Osteoblast (primary cell): ENCODE measurements at regions not wholly inside any gene's neighbourhood (a gene's known extent, or its start where the extent isn't known, plus 50 kb on each side); places are given as distances from the start of the nearest gene placed in this dataset.

Experiments
- DNase-seq: peaks from one replicate; pipeline ENCODE4 v3.0.0; 2011; ENCODE audit warnings: low spot score, mixed read lengths; ENCODE audit not compliant: insufficient read length; ENCODE audit errors: missing footprints
- H2AFZ ChIP-seq: 2 replicates; pipeline ENCODE4 v1.6.0; 2011; ENCODE audit warnings: mild to moderate bottlenecking, low read length
- H3K27ac ChIP-seq: 2 replicates; pipeline ENCODE4 v1.5.1; 2011; ENCODE audit warnings: mild to moderate bottlenecking, low read depth, low read length, moderate library complexity
- H3K27me3 ChIP-seq: 2 replicates; pipeline ENCODE4 v1.6.0; 2012; ENCODE audit warnings: mild to moderate bottlenecking, control low read depth, inconsistent platforms, low read length, moderate library complexity; ENCODE audit not compliant: insufficient read depth
- H3K36me3 ChIP-seq: 2 replicates; pipeline ENCODE4 v1.5.1; 2011; ENCODE audit warnings: mild to moderate bottlenecking, low read length, control low read depth, moderate library complexity; ENCODE audit not compliant: insufficient read depth
- H3K4me1 ChIP-seq: 2 replicates; pipeline ENCODE4 v1.5.1; 2011; ENCODE audit warnings: mild to moderate bottlenecking, low read length, control low read depth, moderate library complexity; ENCODE audit not compliant: insufficient read depth
- H3K4me2 ChIP-seq: 2 replicates; pipeline ENCODE4 v1.6.0; 2011; ENCODE audit warnings: mild to moderate bottlenecking, low read length; ENCODE audit not compliant: insufficient read depth
- H3K4me3 ChIP-seq: fragments of 200-600 bp; sonication (generic); 3 replicates; pipeline ENCODE4 v1.5.1; 2012; ENCODE audit warnings: mild to moderate bottlenecking, low read length, inconsistent platforms; ENCODE audit not compliant: insufficient read depth
- H3K79me2 ChIP-seq: 2 replicates; pipeline ENCODE4 v1.6.0; 2012; ENCODE audit warnings: mild to moderate bottlenecking, low read length, control low read depth, inconsistent platforms; ENCODE audit not compliant: insufficient read depth
- H3K9me3 ChIP-seq: 2 replicates; pipeline ENCODE4 v1.5.1; 2011; ENCODE audit warnings: low read depth, low read length, control low read depth
- H4K20me1 ChIP-seq: 2 replicates; pipeline ENCODE4 v1.6.0; 2012; ENCODE audit warnings: mild to moderate bottlenecking, low read length, control low read depth; ENCODE audit not compliant: insufficient read depth
- TF ChIP-seq, protein P1 (sequence below): IDR thresholded peaks from 2 replicates; pipeline ENCODE4 v1.5.1; 2011; ENCODE audit warnings: mild to moderate bottlenecking, low read depth, low read length, moderate library complexity; ENCODE audit errors: extremely low read depth

DNA sequence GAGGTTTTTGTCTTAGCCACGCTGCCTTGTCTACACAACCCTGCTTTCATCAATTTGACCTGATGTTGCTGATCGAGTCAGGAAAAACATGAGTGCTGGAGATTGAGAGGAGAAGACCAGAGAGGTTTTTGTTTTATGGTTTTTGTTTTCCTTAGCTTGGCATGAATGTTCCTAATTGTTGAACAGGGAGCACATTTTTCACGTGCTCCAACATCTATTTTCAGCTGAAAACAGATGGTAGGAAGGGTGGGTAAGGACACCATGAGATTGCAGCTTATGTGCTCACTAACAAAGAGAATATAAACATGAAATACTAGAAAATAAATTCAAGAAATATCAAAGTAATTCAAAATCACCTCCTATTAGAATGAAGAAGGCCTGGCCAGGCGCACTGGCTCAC lies 79.9 kb upstream of the LMCD1 start:
- no peaks in the 10 kb centered on the region for H3K79me2 ChIP-seq
- no peak overlapping the region for H3K4me3 ChIP-seq
- no peak overlapping the region for H3K27ac ChIP-seq
- no peaks in the 10 kb centered on the region for H3K36me3 ChIP-seq
- DNase-seq, result no peak
- no peak overlapping the region for H3K4me2 ChIP-seq
- H2AFZ ChIP-seq, result no peak overlapping the region
- H3K4me1 ChIP-seq, result peaks cover 10% of the 10 kb centered on the region
- H3K27me3 ChIP-seq, result peaks cover 2% of the 10 kb centered on the region
- no peaks in the 10 kb centered on the region for H4K20me1 ChIP-seq
- peaks cover 7% of the 10 kb centered on the region for H3K9me3 ChIP-seq
- TF ChIP-seq, protein P1, sequence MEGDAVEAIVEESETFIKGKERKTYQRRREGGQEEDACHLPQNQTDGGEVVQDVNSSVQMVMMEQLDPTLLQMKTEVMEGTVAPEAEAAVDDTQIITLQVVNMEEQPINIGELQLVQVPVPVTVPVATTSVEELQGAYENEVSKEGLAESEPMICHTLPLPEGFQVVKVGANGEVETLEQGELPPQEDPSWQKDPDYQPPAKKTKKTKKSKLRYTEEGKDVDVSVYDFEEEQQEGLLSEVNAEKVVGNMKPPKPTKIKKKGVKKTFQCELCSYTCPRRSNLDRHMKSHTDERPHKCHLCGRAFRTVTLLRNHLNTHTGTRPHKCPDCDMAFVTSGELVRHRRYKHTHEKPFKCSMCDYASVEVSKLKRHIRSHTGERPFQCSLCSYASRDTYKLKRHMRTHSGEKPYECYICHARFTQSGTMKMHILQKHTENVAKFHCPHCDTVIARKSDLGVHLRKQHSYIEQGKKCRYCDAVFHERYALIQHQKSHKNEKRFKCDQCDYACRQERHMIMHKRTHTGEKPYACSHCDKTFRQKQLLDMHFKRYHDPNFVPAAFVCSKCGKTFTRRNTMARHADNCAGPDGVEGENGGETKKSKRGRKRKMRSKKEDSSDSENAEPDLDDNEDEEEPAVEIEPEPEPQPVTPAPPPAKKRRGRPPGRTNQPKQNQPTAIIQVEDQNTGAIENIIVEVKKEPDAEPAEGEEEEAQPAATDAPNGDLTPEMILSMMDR, result no peak

DNA sequence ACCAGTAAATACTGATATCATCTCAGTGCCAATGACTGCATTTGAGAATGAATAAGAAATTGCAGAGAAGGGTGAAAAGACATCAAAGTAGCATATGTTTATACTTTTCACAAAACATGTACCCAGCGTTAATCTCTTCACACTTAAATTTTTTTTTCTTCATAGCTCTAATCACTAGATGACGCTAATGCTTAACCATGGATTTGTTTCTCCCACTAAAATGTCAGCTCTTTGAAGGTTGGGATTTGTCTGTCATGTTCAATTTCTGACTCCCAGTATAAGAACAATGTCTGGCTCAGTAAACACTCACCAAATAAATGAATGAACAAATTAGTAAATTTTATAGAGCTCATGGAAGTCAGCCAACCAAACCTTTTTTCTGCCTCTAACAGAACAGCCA lies 78.3 kb upstream of the LMCD1 start:
- no peak overlapping the region for H3K4me3 ChIP-seq
- peaks cover 7% of the 10 kb centered on the region for H3K9me3 ChIP-seq
- DNase-seq, result no peak
- no peaks in the 10 kb centered on the region for H3K36me3 ChIP-seq
- no peak overlapping the region for H3K27ac ChIP-seq
- TF ChIP-seq, protein P1, result no peak
- H3K27me3 ChIP-seq, result peaks cover 2% of the 10 kb centered on the region
- H3K79me2 ChIP-seq, result no peaks in the 10 kb centered on the region
- no peak overlapping the region for H2AFZ ChIP-seq
- no peaks in the 10 kb centered on the region for H4K20me1 ChIP-seq
- peaks cover 7% of the 10 kb centered on the region for H3K4me1 ChIP-seq
- H3K4me2 ChIP-seq, result no peak overlapping the region

DNA sequence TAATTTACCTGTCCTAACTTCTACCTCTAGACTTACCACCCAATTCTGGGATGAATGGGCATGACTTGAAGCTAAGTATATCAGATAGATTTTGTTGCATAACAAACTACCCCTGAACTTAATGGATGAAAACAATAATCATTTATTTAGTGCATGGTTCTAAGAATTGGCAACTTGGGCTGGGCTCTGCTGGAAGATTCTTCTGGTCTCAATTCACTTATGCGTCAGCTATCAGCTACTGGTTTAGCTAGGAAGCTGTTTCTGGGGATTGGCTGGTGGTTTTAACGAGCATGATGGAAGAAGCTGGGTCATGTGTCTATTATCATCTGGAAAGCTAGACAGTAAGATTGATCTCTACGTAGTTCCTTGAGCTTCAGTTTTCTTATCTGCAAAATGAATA lies 77.3 kb upstream of the LMCD1 start:
- H4K20me1 ChIP-seq, result no peaks in the 10 kb centered on the region
- no peak overlapping the region for H3K4me3 ChIP-seq
- peaks cover 7% of the 10 kb centered on the region for H3K9me3 ChIP-seq
- no peak for DNase-seq
- H3K27ac ChIP-seq, result no peak overlapping the region
- peaks cover 2% of the 10 kb centered on the region for H3K27me3 ChIP-seq
- H3K4me1 ChIP-seq, result peaks cover 7% of the 10 kb centered on the region
- H2AFZ ChIP-seq, result no peak overlapping the region
- H3K79me2 ChIP-seq, result no peaks in the 10 kb centered on the region
- H3K4me2 ChIP-seq, result no peak overlapping the region
- H3K36me3 ChIP-seq, result no peaks in the 10 kb centered on the region
- TF ChIP-seq, protein P1, result no peak

DNA sequence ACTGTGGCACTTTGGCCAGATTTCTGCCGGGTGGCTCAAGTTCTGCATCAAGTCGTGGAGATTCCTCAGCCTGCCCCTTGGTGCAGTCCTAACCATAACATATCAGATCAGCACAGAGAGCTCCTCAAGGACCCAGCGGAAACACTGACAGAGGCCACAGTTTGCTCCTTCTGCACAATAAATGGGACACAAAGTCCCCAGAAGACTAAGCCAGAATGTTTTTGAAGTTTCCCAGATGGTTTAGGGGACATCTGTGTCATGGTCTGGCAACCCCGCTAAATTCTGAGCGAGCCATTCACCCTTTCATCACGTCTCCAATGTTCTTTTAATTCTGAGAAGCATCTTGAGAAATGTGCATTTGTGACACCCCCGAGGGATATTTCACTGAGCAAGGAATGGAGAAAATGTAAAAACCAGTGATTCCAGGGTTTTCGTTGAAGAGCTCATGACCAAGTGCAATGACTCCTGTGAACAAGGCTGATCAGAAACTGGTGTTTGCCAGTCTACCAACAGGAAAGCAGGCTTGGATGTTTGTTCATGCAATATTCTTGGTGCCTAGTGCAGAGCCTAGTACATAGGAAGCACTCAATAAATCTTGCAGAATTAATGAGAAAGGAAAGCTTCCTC lies 64.8 kb upstream of the LMCD1 start:
- no peaks in the 10 kb centered on the region for H3K79me2 ChIP-seq
- TF ChIP-seq, protein P1, result no peak
- H3K9me3 ChIP-seq, result no peaks in the 10 kb centered on the region
- no peaks in the 10 kb centered on the region for H3K36me3 ChIP-seq
- H3K4me2 ChIP-seq, result no peak overlapping the region
- no peak overlapping the region for H3K27ac ChIP-seq
- DNase-seq, result peak; percentile 73
- no peaks in the 10 kb centered on the region for H4K20me1 ChIP-seq
- H3K27me3 ChIP-seq, result peaks cover 5% of the 10 kb centered on the region
- no peak overlapping the region for H3K4me3 ChIP-seq
- no peaks in the 10 kb centered on the region for H3K4me1 ChIP-seq
- H2AFZ ChIP-seq, result no peak overlapping the region
